ENCODE measurements at regions not wholly inside any gene's neighbourhood (a gene's known extent, or its start where the extent isn't known, plus 50 kb on each side); places are given as distances from the start of the nearest gene placed in this dataset.

DNA sequence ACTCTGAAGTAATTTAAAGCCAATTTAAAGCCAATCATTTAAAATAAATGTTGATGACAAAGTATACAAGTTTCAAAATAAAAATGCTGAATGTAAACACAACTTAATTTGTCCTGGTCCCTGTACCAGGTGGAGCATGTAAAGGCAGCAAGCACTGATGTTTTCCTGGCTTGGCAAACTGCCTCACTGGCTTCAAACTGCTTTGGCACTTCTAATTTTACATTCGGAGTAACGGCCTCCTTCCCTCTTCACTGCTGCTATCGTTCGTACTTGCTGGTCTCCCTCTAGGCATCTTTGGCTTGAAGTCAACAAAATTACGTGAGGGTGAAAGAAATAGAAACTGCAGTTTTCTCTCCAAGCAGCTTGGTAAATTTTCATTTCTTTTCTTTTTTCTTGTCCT, 287.9 kb downstream of the LTN1 start:
- DNase-seq (ENCODE audit: extremely low spot score) = no peak
- ChIA-PET POLR2A (no interaction called here), CTCF (no interaction called here)
- TF ChIP-seq NFRKB (IDR thresholded peaks at IDR 0.05) = no peak
- TF ChIP-seq CTBP1 (IDR thresholded peaks at IDR 0.05; ENCODE audit: borderline replicate concordance) = no peak
- no peak for TF ChIP-seq FOXK2 (IDR thresholded peaks at IDR 0.05)
- TF ChIP-seq L3MBTL2 (conservative IDR thresholded peaks at IDR 0.05) = no peak
- no peak for TF ChIP-seq HDGF (IDR thresholded peaks at IDR 0.05; ENCODE audit: borderline replicate concordance)
- no peak for TF ChIP-seq FOXM1 (IDR thresholded peaks at IDR 0.05; ENCODE audit: borderline replicate concordance)
- TF ChIP-seq LEF1 (IDR thresholded peaks at IDR 0.05; ENCODE audit: borderline replicate concordance) = no peak
- TF ChIP-seq, protein P1, sequence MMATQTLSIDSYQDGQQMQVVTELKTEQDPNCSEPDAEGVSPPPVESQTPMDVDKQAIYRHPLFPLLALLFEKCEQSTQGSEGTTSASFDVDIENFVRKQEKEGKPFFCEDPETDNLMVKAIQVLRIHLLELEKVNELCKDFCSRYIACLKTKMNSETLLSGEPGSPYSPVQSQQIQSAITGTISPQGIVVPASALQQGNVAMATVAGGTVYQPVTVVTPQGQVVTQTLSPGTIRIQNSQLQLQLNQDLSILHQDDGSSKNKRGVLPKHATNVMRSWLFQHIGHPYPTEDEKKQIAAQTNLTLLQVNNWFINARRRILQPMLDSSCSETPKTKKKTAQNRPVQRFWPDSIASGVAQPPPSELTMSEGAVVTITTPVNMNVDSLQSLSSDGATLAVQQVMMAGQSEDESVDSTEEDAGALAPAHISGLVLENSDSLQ (IDR thresholded peaks at IDR 0.05) = no peak
- TF ChIP-seq SP1 (IDR thresholded peaks at IDR 0.05) = no peak
- no peak for TF ChIP-seq BHLHE40 (IDR thresholded peaks at IDR 0.05; ENCODE audit: borderline replicate concordance)
- no peak for TF ChIP-seq ELF4 (IDR thresholded peaks at IDR 0.05)
- TF ChIP-seq ARNT (IDR thresholded peaks at IDR 0.05) = no peak
- TF ChIP-seq ZNF384 (IDR thresholded peaks at IDR 0.05) = no peak

DNA sequence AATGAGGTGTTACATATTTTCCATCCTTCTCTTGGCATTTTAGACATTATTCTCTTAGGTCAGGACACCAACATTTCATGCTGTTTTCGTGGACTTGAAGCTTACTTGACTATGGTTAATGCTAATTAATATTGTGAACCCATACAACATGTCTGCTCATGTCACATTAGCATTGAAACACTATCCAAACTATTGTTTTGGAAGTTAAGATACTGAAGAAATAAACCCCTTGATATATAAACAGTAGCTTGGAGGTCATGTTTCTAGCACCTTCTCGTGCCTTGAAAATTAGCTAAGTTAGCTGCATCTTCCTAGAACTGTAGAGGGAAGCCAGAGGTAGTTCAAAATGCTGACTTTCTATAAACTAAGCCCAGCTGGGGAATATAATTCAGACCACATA, 288.8 kb downstream of the LTN1 start:
- no peak for DNase-seq (ENCODE audit: extremely low spot score)
- TF ChIP-seq SP1 (IDR thresholded peaks at IDR 0.05) (no peak), ARNT (IDR thresholded peaks at IDR 0.05) (no peak), ZNF384 (IDR thresholded peaks at IDR 0.05) (no peak)
- ChIA-PET POLR2A (no interaction called here), CTCF (no interaction called here)

DNA sequence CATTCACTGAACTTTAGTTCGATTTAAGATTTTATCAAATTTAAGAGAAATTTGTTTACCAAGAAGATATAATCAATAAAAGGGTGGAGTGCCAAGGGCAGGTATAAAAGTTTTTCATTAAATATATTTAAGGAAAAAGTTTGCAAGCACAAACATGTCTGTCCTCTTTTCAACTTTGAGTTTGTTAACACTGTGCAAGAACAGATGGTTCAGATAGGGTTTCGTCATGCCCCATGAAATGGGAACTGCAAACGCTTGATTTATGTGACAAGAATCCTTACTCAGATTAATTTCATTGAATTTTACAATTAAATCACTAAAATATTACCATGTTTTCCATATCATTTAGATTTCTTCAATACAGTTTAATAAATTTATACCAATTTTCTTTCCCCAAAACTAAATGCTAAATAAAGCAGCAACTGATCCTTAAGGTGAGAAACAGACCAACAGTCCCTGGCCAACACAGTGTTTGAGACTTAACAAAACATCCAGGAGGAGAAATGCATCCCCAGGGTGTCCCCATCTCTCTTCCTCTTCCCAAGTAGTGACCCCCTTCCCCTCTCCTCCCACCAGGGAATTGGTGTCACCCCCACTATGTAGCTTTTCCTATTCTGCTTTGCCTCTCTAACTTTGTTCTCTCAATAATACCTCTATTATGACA, 292.9 kb downstream of the LTN1 start:
- no peak for DNase-seq (ENCODE audit: extremely low spot score)
- CTCF ChIA-PET = no interaction called here
- POLR2A ChIA-PET = no interaction called here

DNA sequence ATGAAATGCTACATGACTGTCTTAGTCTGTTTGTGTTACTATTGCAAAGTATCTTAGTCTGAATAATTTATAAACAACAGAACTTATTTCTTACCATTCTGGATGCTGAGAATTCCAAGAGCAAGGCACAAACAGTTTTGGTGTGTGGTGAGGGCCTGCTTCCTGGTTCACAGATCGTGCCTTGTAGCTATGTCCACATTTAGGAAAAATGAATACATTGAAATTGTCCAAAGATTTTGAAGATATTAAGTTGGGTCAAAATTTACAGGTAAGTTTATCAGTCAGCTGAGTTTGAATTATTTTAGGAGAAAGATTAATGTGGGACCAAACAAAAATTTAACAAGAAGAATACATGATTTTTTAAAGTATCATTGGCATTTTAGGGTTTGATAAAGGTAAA, 293.5 kb downstream of the LTN1 start:
- no peak for TF ChIP-seq ARNT (IDR thresholded peaks at IDR 0.05)
- TF ChIP-seq ZNF384 (IDR thresholded peaks at IDR 0.05) = no peak
- no peak for TF ChIP-seq FOXK2 (IDR thresholded peaks at IDR 0.05)
- no peak for TF ChIP-seq FOXA1 (IDR thresholded peaks at IDR 0.05)
- CTCF ChIA-PET = no interaction called here
- POLR2A ChIA-PET = no interaction called here
- DNase-seq (ENCODE audit: extremely low spot score) = no peak

More for the DNA sequence above, 292.9 kb downstream of the LTN1 start:
- TF ChIP-seq SUZ12 (IDR thresholded peaks at IDR 0.05) (no peak), L3MBTL2 (conservative IDR thresholded peaks at IDR 0.05) (no peak), FOXA1 (IDR thresholded peaks at IDR 0.05) (no peak)

DNA sequence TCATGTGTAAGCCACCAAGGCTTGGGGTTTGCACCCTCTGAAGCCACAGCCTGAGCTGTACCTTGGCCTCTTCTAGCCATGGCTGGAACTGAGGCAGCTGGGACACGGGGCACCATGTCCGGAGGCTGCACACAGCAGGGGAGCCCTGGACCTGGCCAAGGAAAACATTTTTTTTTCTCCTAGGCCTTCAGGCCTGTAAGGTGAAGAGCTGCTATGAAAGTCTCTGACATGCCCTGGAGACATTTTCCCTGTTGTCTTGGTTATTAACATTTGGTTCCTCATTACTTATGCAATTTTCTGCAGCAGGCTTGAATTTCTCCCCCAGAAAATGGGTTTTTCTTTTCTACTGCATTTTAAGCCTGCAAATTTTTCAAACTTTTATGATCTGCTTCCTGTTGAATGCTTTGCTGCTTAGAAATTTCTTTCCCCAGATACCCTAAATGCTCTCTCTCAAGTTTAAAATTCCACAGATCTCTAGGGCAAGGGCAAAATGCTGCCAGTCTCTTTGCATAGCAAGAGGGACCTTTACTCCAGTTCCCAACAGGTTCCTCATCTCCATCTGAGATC, 295.8 kb downstream of the LTN1 start:
- DNase-seq (ENCODE audit: extremely low spot score) = no peak
- ChIA-PET POLR2A (no interaction called here), CTCF (no interaction called here)
- TF ChIP-seq BHLHE40 (IDR thresholded peaks at IDR 0.05; ENCODE audit: borderline replicate concordance) = no peak
- TF ChIP-seq ARNT (IDR thresholded peaks at IDR 0.05) = no peak
- no peak for TF ChIP-seq FOXK2 (IDR thresholded peaks at IDR 0.05)
- TF ChIP-seq HDGF (IDR thresholded peaks at IDR 0.05; ENCODE audit: borderline replicate concordance) = no peak
- TF ChIP-seq LEF1 (IDR thresholded peaks at IDR 0.05; ENCODE audit: borderline replicate concordance) = no peak
- TF ChIP-seq SP1 (IDR thresholded peaks at IDR 0.05) = no peak
- no peak for TF ChIP-seq NFRKB (IDR thresholded peaks at IDR 0.05)
- TF ChIP-seq SUZ12 (IDR thresholded peaks at IDR 0.05) = no peak
- TF ChIP-seq, protein P1 (IDR thresholded peaks at IDR 0.05) = no peak
- no peak for TF ChIP-seq ZNF384 (IDR thresholded peaks at IDR 0.05)
- no peak for TF ChIP-seq FOXM1 (IDR thresholded peaks at IDR 0.05; ENCODE audit: borderline replicate concordance)
- no peak for TF ChIP-seq FOXA1 (IDR thresholded peaks at IDR 0.05)
- TF ChIP-seq L3MBTL2 (conservative IDR thresholded peaks at IDR 0.05) = no peak
- TF ChIP-seq CTBP1 (IDR thresholded peaks at IDR 0.05; ENCODE audit: borderline replicate concordance) = no peak
- TF ChIP-seq ELF4 (IDR thresholded peaks at IDR 0.05) = no peak
- TF ChIP-seq TARDBP (IDR thresholded peaks at IDR 0.05) = no peak

DNA sequence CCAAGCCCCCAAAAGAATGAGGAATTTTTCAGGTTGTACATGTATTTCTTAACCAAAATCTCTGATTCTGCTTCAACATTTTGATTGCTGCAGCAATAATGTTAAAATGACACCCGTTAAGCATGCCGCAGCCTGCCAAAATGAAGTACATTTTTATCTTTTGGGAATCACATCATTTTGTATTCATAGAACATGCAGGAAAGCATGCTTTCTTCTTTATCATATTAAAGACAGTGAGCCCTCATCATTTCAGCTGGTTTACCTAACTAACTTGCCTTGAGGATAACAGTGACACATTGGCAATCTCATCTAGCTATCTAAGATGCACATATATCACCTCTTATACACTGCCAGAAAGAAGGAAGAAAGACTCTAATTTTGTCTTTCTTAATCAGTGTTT, 299.2 kb downstream of the LTN1 start:
- no peak for TF ChIP-seq ARNT (IDR thresholded peaks at IDR 0.05)
- no peak for TF ChIP-seq ELF4 (IDR thresholded peaks at IDR 0.05)
- TF ChIP-seq, protein P1 (IDR thresholded peaks at IDR 0.05) = no peak
- TF ChIP-seq L3MBTL2 (conservative IDR thresholded peaks at IDR 0.05) = no peak
- TF ChIP-seq CTBP1 (IDR thresholded peaks at IDR 0.05; ENCODE audit: borderline replicate concordance) = no peak
- no peak for TF ChIP-seq FOXK2 (IDR thresholded peaks at IDR 0.05)
- TF ChIP-seq SUZ12 (IDR thresholded peaks at IDR 0.05) = no peak
- TF ChIP-seq ZNF384 (IDR thresholded peaks at IDR 0.05) = no peak
- no peak for TF ChIP-seq TARDBP (IDR thresholded peaks at IDR 0.05)
- no peak for TF ChIP-seq BHLHE40 (IDR thresholded peaks at IDR 0.05; ENCODE audit: borderline replicate concordance)
- TF ChIP-seq LEF1 (IDR thresholded peaks at IDR 0.05; ENCODE audit: borderline replicate concordance) = no peak
- no peak for TF ChIP-seq SP1 (IDR thresholded peaks at IDR 0.05)
- TF ChIP-seq NFRKB (IDR thresholded peaks at IDR 0.05) = no peak
- TF ChIP-seq FOXA1 (IDR thresholded peaks at IDR 0.05) = no peak
- TF ChIP-seq HDGF (IDR thresholded peaks at IDR 0.05; ENCODE audit: borderline replicate concordance) = no peak
- no peak for TF ChIP-seq FOXM1 (IDR thresholded peaks at IDR 0.05; ENCODE audit: borderline replicate concordance)
- POLR2A ChIA-PET = no interaction called here
- CTCF ChIA-PET = no interaction called here
- no peak for DNase-seq (ENCODE audit: extremely low spot score)

Measured in HEK293T (cell line).